T-helper 1 cell (primary cell): ENCODE measurements at regions not wholly inside any gene's neighbourhood (a gene's known extent, or its start where the extent isn't known, plus 50 kb on each side); places are given as distances from the start of the nearest gene placed in this dataset.
"Not testable (repeated sequence)": the region's sequence is repeated elsewhere in the genome, so short reads cannot be mapped to it uniquely, and the experiment has no call there.

ENCODE experiments used
- DNase-seq, 5 donors: peaks; one replicate each; pipeline ENCODE4 v3.0.0-alpha.2; 2012 to 2020

DNA sequence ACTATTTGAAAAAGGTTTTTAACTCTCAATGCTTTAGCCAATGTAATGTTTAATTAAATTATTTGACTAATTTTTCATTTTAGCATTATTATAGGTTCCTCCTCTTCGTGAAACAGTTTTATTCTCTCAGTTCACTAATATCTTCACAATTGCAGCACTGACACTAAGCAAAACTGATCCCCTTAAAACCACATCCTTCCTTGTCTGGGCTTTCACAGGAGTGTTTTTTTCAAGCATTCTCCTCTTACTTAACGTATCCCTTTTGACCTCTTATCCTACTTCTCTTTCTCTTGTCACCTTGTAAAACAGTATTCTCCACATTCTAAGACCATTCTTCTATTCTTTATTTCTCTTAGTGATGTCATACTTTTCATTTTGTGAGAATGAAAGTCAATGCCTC, 112.8 kb downstream of the DSC3 start:
- no peak for DNase-seq

DNA sequence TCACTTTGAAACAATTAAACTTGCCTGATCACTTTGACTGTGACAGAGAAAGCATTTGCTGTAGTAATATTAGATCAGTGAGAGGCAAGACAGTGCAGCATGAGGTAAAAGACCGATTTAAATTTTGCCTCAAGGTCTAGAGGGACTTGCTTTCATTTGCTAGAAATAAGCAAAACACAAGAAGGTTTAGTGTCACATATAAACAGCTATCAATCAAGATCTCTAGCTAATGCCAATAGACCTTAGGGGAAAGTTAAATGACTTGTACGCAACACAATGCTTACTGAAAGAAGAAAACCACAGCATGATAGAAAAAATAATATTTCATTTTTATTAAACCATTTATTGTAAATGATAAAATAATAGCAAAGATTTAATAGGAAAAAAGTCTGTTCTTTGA, 113.5 kb downstream of the DSC3 start:
- no peak for DNase-seq

DNA sequence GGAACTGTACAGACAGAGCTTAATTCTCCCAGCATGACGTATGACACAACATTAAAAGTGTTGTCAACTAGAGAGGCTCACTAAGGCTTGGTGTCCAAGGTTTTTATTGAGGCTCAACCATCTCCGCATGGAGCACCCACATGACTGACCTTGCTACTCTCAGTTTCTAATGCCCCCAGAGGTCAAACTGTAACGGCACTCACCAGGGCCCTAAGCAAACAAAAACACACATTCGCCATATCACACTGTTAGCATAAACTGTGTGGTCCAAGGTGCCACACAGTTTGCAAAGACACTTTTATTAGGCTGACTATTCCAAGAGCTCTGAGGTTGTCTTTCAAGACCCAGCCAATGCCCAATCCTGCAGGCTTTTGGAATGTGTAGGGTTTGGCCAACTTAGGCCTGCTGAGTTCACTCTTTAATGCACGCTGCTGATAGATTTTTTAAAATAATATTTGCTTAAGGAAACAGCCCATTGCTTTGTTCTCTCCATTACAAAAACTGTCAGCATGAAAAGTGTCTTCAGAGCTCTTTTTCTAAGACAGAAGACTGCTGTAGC, 114.9 kb downstream of the DSC3 start:
- no peak for DNase-seq

- DNase-seq: no peak
Measured at GRCh38 chr18:30927042-30927441, 115.5 kb downstream of the DSC3 start.

- DNase-seq: no peak
Measured at GRCh38 chr18:30925795-30926194, 116.7 kb downstream of the DSC3 start.

DNA sequence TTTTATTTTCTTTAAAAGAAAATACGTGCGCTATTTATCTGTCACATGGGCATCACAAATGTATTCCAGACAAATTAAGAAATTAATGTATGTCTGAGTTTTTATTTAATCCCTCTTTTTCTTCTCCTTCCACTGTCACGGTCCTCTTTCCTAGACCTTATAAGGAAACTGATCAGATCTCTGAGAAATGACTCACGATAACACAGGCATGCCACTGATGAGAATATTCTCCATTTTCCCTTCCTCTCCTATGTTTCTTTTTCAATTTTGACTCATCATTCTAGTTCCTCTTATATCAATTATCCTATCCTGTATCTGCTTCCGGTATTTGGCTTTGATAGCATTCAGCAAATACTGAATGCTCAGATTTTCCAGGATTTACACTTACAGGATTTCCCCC, 121.8 kb downstream of the DSC3 start:
- no peak for DNase-seq

- no peak for DNase-seq
Measured at GRCh38 chr18:30920351-30920750, 122.2 kb downstream of the DSC3 start.

GRCh38 chr18:30917651-30918050, 124.9 kb downstream of the DSC3 start:
- no peak for DNase-seq

- no peak for DNase-seq
Measured at GRCh38 chr18:30915336-30915988, 127.1 kb downstream of the DSC3 start.

DNA sequence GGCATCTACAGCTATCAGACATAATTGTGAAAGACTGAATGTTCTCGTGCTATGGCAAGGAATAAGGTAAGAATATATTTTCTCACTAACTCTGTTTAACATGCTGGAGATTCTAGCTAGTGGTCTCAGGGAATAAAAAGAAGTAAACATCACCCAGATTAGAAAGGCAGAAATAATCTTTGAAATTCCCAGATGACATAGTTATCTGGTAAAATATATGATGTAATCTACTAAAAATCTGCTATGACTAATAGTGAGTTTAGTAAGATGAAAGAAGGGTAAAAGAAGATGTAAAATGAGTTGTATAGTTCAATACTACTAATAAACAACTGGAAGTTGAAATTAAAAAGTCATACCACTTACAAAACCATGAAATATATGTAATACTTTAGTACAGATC, 134.2 kb downstream of the DSC3 start:
- no peak for DNase-seq

- DNase-seq: no peak
Measured at GRCh38 chr18:30903566-30903965, 139.0 kb downstream of the DSC3 start.

GRCh38 chr18:30889519-30890301, 152.8 kb downstream of the DSC3 start:
- DNase-seq: no peak

GRCh38 chr18:30888344-30888743, 154.2 kb downstream of the DSC3 start:
- no peak for DNase-seq

DNA sequence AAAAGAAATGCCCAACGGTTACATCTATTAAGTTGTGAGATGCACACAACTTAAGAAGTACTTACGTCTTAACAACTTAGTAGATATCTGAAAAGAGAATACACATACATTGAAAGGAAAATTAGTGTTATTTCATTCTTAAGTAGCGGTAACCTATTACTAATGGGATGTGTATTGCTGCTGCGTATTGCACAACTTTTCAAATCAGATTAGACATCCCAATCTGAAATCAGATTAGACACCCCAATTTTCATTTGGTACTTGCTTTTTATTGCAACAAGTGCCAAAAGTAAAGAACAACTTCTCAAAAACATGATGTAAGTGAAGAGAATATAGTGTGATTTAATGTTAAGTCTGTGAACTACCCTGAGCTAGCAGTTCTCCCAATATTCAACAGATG, 155.5 kb downstream of the DSC3 start:
- no peak for DNase-seq

DNA sequence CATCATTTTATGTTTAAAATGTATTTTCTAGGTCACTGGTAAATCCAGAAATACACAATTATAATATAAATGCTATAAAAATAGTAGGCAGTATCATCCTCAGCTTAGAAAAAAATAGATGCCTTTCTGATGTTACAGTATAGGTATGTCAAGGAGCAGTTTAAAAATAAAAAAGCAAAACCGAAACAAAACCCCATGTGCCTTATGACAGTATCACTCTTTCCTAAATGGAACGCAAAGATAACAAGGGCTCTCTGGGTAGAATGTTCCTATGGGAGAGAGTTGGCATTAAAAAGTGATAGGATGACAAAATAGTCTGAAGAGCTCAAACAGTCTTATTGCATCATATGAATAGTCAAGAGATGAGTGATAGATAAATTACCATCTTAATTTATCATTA, 172.1 kb downstream of the DSC3 start:
- DNase-seq: no peak

GRCh38 chr18:30862900-30863299, 179.6 kb downstream of the DSC3 start:
- no peak for DNase-seq

DNA sequence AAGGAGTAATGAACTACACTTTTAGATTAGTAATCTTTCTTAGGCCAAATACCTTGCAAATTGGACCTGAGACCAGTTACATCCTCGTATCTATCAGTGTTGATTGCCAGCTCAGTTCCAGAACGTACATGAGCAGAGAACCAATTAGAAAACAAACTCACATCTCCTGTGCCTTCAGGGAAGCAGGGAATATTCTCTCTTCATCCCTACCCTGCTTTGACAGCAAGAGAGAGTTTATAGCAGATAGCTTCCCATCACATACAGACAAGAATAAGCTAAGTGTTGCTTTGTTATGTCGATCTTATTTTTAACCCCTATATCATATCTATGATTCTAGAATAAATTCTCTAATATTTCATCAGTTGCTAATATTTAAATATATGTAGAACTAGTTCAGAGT, 181.8 kb downstream of the DSC3 start:
- DNase-seq: no peak

- no peak for DNase-seq
Measured at GRCh38 chr18:30859036-30859435, 183.5 kb downstream of the DSC3 start.

GRCh38 chr18:30858560-30858959, 184.0 kb downstream of the DSC3 start:
- no peak for DNase-seq

DNA sequence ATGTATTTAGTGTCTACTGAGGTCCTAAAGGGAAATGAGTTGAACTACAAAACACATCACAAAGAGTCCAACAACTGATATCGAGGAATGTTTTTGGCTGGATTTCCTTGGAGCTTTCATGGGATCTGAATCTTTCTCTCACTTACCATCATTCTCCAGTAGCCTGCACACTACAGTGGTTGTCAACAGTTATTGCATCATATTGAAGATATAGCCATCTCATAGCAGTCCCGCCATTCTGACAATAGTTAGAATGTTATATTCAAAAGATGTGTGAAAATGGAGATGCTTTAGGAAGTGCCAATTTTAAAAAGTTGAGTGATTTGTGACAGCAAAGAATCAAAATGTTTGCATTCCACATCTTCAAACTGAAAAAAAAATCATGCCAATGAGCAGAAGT, 186.8 kb downstream of the DSC3 start:
- DNase-seq: no peak

- no peak for DNase-seq
Measured at GRCh38 chr18:30852980-30853379, 189.6 kb downstream of the DSC3 start.

- no peak for DNase-seq
Measured at GRCh38 chr18:30852541-30852940, 190.0 kb downstream of the DSC3 start.

DNA sequence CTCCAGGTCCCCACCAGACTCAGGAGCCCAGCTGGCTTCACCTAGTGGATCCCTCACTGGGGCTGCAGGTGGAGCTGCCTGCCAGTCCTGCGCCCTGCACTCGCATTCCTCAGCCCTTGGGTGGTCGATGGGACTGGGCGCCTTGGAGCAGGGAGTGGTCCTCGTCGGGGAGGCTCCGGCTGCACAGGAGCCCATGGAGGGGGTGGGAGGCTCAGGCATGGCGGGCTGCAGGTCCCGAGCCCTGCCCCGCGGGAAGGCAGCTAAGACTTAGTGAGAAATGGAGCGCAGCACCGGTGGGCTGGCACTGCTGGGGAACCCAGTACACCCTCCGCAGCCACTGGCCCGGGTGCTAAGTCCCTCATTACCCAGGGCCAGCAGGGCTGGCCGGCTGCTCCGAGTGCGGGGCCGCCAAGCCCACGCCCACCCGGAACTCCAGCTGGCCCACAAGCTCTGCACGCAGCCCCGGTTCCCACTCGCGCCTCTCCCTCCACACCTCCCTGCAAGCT, 203.4 kb downstream of the DSC3 start:
- not testable (repeated sequence) for DNase-seq

GRCh38 chr18:30828700-30829099, 213.8 kb downstream of the DSC3 start:
- DNase-seq: no peak
